Skeletal muscle satellite cell (primary cell): ENCODE measurements at regions not wholly inside any gene's neighbourhood (a gene's known extent, or its start where the extent isn't known, plus 50 kb on each side); places are given as distances from the start of the nearest gene placed in this dataset.

Source experiments
- H3K27me3 ChIP-seq: 2 replicates; pipeline ENCODE4 v1.7.0; 2013; ENCODE audit warnings: low read length; ENCODE audit not compliant: control insufficient read depth, insufficient read depth
- H3K36me3 ChIP-seq: 2 replicates; pipeline ENCODE4 v1.7.0; 2013; ENCODE audit warnings: mild to moderate bottlenecking, control low read depth, low read length; ENCODE audit not compliant: insufficient read depth
- H3K4me1 ChIP-seq: 2 replicates; pipeline ENCODE4 v1.7.0; 2013; ENCODE audit warnings: low read length; ENCODE audit not compliant: control insufficient read depth, insufficient read depth
- H3K4me2 ChIP-seq: 2 replicates; pipeline ENCODE4 v1.7.0; 2013; ENCODE audit warnings: mild to moderate bottlenecking, low read length
- H3K4me3 ChIP-seq: 2 replicates; pipeline ENCODE4 v1.7.0; 2013; ENCODE audit warnings: low read length
- H3K9ac ChIP-seq: 2 replicates; pipeline ENCODE4 v1.7.0; 2013; ENCODE audit warnings: mild to moderate bottlenecking, low read depth, low read length, moderate library complexity
- H3K9me3 ChIP-seq: replicated peaks from 2 replicates; pipeline ENCODE4 v1.7.0; 2013; ENCODE audit warnings: mild to moderate bottlenecking, control low read depth, low read length

DNA sequence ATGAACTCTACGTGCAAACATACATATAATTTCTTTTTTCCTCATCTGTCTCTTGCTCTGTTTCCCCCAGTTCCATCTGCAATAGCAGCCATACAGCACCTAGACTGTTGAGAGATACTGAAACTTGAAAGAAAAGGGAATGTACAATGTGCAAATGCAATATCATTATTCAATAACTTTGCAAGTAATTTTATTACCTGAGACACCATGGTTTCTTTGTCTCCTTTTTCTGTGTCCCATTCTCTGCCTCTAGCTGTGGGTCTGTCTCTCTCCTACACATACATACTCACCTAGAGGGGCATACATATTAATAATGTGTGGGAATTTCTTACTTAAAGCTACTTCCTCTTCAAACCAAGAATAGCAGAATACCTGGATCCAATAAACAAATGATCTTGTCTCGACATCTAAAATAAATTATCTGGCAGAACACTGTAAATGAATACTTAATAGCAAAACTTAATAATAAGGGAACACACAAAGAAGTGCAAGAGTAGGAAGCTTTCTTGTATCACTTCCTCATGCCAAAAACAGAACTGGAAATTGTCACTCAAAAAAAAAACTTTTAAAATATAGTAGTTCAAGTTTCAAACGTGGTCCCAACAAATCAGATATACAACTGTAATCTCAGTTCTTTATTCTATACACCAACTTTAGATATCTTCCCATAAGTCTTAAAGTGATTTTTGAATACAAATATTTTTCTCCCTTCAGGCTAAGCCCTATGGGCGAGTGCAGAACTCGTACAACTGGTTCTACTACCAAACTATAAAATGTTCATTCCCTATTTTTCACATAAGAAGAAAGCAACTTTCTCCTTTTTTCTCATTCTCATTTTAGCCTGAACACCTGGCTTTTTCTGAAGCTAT lies 194.6 kb downstream of the NRIP1 start:
- H3K4me3 ChIP-seq, result no peak overlapping the region

DNA sequence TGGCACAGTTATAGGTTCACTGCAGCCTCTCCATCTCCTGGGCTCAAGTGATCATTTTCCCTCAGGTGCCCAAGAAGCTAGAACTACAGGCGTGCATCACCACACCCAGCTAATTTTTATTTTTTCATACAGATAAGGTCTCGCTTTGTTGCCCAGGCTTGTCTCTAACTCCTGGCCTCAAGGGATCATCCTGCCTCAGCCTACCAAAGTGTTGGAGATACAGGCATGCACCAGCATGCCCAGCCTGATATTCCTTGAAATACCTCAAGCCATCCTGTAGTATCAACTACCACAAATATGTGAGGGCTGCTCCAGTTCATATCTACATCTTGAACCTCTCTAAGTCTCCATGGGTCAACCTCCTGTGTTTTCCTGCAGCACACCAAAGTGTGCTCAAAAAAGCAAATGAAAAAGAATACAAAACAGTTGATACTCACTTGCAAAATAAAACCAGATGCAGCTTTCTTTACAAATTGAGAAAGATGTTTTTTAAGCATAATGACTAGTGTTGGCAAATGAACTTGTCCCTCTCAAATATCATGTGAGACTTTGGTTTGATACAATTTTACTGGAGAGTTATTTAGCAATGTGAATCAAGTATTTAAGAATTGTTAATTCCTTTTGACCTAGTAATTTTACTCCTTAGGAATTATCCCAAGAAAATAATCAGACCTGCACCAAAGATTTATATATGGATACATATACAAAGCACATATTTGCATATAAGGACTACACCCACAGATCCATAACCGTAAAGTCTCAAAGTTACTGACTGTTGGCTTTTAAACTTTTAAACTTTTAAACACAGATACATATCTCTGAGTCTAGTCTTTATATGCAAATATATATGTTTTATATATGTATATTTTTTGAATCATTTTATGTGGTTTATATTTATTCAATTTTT lies 197.7 kb downstream of the NRIP1 start:
- Histone ChIP-seq H3K9me3 (no peaks in the 10 kb centered on the region), H3K4me3 (no peak overlapping the region), H3K4me1 (peaks cover 3% of the 10 kb centered on the region), H3K27me3 (no peaks in the 10 kb centered on the region), H3K36me3 (no peaks in the 10 kb centered on the region), H3K9ac (no peak overlapping the region), H3K4me2 (no peak overlapping the region)

More for the DNA sequence above, 194.6 kb downstream of the NRIP1 start:
- Histone ChIP-seq H3K9ac (no peak overlapping the region), H3K4me1 (no peaks in the 10 kb centered on the region), H3K9me3 (no peaks in the 10 kb centered on the region), H3K4me2 (no peak overlapping the region), H3K27me3 (no peaks in the 10 kb centered on the region), H3K36me3 (no peaks in the 10 kb centered on the region)

DNA sequence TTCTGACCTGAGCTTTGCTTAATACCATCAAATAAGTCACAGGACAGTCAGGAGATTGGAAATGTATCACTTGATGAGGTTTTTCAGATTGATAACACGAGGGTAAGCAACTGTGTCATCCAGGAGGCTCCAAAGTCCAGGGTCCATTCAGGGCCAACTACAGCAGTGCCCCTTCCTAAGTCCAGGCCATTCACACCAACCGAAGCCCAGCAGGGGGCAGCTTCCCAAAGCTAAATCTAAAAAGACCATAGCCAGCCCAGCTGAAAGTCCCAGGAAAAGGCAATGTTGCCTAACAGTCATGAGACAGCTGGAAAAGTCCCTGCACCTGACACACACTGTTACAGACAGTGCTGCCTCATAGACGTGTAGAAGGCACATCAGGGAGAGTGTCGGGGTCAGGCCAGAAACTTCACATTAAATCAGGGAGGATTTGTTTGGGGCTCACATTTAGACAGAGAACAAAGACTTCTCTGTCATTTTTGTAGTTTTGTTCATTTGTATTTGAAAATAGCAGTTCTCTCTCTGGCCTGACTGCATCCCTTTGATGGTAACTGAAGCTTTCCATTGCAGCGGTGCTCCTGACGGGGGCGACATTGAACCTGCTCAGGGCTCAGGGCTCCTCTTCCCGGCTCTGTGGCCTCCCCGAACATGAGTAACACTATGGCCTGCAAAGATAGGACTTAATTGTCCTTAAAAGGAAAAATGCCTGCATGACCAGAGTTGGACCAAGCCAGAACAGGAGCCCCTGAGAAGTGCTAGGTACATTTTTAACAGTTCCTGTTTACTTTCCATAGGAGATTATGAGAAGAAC lies 200.4 kb downstream of the NRIP1 start:
- Histone ChIP-seq H3K27me3 (no peaks in the 10 kb centered on the region), H3K4me2 (no peak overlapping the region), H3K36me3 (no peaks in the 10 kb centered on the region), H3K9ac (no peak overlapping the region), H3K9me3 (no peaks in the 10 kb centered on the region), H3K4me3 (no peak overlapping the region), H3K4me1 (peaks cover 3% of the 10 kb centered on the region)

DNA sequence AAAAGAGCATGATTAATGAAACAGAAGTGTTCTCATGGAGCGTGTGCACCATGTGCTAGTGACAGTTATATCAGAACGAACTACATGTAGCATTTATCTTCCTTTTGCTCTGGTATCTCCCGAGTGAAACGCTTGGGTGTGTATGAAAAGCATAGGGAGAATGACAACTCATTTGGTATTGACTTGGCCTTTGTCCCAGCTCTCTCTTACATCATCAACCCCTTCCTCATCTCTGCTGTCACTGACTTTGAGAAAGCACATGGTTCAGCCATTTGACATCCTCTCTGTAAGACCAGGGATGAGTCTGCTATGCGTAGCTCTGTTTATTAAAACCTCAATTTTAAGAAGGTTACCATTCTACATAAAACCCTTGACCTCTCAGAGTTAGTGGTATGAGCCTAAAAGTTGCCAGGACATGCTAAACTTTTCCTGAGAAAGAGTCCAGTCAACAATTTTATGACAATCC lies 201.0 kb downstream of the NRIP1 start:
- no peaks in the 10 kb centered on the region for H3K9me3 ChIP-seq
- H3K4me3 ChIP-seq, result no peak overlapping the region
- H3K4me2 ChIP-seq, result no peak overlapping the region
- H3K4me1 ChIP-seq, result peaks cover 3% of the 10 kb centered on the region
- H3K27me3 ChIP-seq, result no peaks in the 10 kb centered on the region
- H3K9ac ChIP-seq, result no peak overlapping the region
- no peaks in the 10 kb centered on the region for H3K36me3 ChIP-seq

DNA sequence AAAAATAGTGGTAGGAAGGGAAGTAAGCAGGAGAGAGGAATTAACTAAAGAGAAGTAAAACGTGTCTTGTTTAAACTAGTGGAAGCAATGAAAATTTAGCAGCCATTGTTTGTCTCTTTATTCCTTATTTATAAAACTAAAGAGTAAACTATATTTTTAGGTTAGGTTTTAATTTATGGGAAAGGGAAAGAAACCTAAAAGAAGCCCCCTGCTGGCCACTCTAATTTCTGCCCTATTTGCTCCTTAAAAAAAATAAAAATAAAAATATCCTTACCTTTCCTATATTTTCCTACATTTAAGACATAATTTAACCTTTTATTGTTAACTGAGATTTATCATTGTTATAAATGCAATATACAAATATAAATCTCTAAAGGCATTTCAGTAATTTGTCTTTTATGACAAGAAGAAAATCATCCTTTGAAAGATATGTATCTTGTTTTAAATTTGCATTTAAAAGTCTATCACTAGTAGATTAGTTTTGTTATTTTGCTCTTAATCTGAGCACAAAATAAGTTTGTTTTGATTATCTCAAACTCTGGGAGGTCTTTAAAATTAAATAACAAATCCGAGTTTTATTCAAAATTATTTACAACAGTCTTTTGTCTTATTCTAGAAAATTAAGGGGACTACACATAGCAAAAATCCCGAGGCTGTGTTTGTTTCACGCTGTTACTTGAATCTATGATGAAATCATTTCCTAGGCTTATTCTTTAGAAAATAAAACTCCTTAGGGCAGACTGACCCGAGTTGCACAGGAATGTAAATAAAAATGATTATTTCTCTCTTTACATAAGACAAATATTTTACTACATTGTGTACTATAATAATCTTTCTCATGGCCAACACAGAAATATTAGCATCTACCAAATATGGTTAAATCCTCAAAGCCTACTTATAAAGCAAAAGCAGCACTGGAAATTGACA lies 201.7 kb downstream of the NRIP1 start:
- no peaks in the 10 kb centered on the region for H3K9me3 ChIP-seq
- H3K9ac ChIP-seq, result no peak overlapping the region
- H3K4me1 ChIP-seq, result peaks cover 3% of the 10 kb centered on the region
- H3K36me3 ChIP-seq, result no peaks in the 10 kb centered on the region
- no peak overlapping the region for H3K4me2 ChIP-seq
- no peak overlapping the region for H3K4me3 ChIP-seq
- no peaks in the 10 kb centered on the region for H3K27me3 ChIP-seq

DNA sequence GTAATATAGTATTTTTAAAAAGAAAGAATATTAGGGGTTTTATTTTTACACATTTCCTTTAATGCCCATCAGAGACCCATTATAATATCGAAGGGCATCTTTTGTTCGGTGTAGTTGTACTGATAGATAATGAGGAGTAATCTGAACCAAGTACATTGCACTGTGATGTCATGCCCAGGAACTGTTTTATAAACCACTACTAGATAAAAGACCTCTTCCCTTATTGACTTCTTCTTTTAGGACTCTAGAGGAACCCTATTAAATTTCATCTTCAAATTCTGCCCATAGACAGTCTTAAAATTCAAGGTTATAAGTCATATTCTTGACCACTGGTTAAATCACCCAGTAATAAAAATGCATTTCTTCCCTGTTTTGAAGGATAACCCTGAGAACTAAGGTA lies 206.5 kb downstream of the NRIP1 start:
- Histone ChIP-seq H3K36me3 (no peaks in the 10 kb centered on the region), H3K4me2 (no peak overlapping the region), H3K9ac (no peak overlapping the region), H3K4me1 (no peaks in the 10 kb centered on the region), H3K9me3 (no peaks in the 10 kb centered on the region), H3K4me3 (no peak overlapping the region), H3K27me3 (no peaks in the 10 kb centered on the region)

DNA sequence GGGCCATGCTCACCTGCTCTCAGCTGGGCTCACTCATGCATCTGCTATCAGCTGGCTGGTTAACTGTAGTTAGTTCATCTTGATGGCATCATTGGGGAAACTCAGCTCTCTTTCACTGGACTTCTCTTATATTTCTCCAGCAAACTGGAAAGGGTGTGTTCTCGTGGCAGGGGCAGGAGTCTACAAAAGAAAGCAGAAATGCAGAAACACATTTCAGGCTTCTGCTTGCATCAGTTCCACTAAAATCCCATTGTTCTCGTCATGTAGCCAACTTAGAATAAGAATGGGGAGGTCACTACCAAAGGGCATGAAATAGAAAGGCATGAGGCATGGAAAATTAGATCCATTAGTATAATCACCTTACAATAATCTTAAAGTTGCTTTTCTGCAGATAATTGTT lies 207.3 kb downstream of the NRIP1 start:
- H3K9ac ChIP-seq, result no peak overlapping the region
- no peaks in the 10 kb centered on the region for H3K4me1 ChIP-seq
- no peak overlapping the region for H3K4me2 ChIP-seq
- H3K36me3 ChIP-seq, result no peaks in the 10 kb centered on the region
- H3K27me3 ChIP-seq, result no peaks in the 10 kb centered on the region
- no peaks in the 10 kb centered on the region for H3K9me3 ChIP-seq
- H3K4me3 ChIP-seq, result no peak overlapping the region

DNA sequence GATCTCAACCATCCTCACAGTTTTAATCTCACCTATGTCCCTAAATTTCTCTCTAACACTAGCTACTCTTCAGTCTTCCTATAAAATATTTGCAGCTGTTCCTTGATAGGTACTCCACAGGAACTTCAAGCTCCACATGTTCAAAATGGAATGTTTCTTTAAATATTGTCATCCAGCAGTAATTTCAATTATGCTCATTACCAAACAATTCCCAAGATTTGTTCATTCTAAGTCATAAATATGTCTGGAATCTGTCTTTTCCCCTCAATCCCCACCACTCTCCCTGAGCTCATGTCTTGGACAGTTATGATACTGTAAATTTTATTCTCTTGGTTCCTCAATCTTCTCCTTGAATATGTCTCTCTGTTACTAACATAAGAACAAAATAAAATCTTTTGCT lies 214.4 kb downstream of the NRIP1 start:
- H3K4me3 ChIP-seq, result no peak overlapping the region
- no peak overlapping the region for H3K4me2 ChIP-seq
- no peaks in the 10 kb centered on the region for H3K27me3 ChIP-seq

DNA sequence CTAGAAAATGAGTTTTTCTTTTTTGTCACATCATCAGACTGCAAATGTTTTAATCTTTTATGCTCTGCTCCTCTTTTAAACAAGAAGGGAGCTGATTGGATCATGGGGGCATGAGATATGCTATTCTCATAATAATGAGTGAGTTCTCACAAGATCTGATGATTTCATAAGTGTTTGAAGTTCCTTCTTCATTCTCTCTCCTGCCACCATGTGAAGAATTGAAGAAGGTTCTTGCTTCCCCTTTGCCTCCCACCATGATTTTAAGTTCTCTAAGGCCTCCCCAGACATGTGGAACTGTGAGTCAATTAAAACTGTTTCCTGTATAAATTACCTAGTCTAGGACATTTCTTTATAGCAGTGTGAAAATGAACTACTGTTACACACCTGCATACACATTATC lies 218.2 kb downstream of the NRIP1 start:
- Histone ChIP-seq H3K4me2 (no peak overlapping the region), H3K27me3 (no peaks in the 10 kb centered on the region), H3K9ac (no peak overlapping the region), H3K9me3 (no peaks in the 10 kb centered on the region), H3K36me3 (no peaks in the 10 kb centered on the region), H3K4me3 (no peak overlapping the region), H3K4me1 (peaks cover 9% of the 10 kb centered on the region)

More for the DNA sequence above, 214.4 kb downstream of the NRIP1 start:
- H3K9me3 ChIP-seq, result no peaks in the 10 kb centered on the region
- peaks cover 9% of the 10 kb centered on the region for H3K4me1 ChIP-seq
- no peaks in the 10 kb centered on the region for H3K36me3 ChIP-seq
- H3K9ac ChIP-seq, result no peak overlapping the region

DNA sequence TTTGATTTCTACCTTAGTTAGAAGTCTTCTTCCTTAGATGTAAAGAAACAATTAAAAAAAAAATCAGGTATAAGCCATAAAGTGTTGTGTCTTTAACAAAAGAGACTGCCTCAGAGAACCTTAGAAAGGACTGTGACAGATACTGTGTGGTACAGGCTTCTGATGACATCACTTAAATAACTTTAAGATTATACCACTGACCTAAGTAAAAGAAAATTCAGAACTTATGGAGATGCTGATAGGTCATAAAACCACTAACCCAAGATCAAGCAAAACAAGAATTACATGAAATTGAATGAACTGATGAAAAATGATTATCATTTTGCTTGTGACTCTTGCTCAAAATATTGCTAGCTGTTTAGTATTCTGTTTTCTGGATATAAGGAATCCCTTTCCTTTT lies 220.8 kb downstream of the NRIP1 start:
- Histone ChIP-seq H3K9ac (no peak overlapping the region), H3K4me3 (no peak overlapping the region), H3K36me3 (no peaks in the 10 kb centered on the region), H3K4me2 (no peak overlapping the region), H3K4me1 (no peaks in the 10 kb centered on the region), H3K9me3 (no peaks in the 10 kb centered on the region), H3K27me3 (no peaks in the 10 kb centered on the region)
